CD8-positive, alpha-beta memory T cell (primary cell): ENCODE measurements at regions not wholly inside any gene's neighbourhood (a gene's known extent, or its start where the extent isn't known, plus 50 kb on each side); places are given as distances from the start of the nearest gene placed in this dataset.

Experiments used
- CTCF ChIA-PET: fragments of 350-600 bp; sonication (Branson Sonifier 250); formaldehyde crosslinking; loops from one replicate; lab custom pipeline; 2021; ENCODE audit warnings: antibody characterized with exemption; lab: Charles Lee
- POLR2A ChIA-PET: fragments of 350-600 bp; sonication (Branson Sonifier 250); formaldehyde crosslinking; loops from one replicate; lab custom pipeline; 2021; ENCODE audit warnings: antibody characterized with exemption; lab: Charles Lee
- DNase-seq, 5 donors: peaks; one replicate each; pipeline versions ENCODE4 v3.0.0 to v3.0.0-alpha.2; 2020 to 2022; ENCODE audit warnings: mixed read lengths in 1 of 5
- H3K27ac ChIP-seq: one replicate; pipeline ENCODE4 v1.7.0; 2013; ENCODE audit warnings: low read depth, mild to moderate bottlenecking, low read length, moderate library complexity
- H3K27me3 ChIP-seq: 2 replicates; pipeline ENCODE4 v1.7.0; 2013; ENCODE audit warnings: low read length, mild to moderate bottlenecking; ENCODE audit not compliant: insufficient read depth, poor library complexity, severe bottlenecking
- H3K36me3 ChIP-seq: 2 replicates; pipeline ENCODE4 v1.7.0; 2013; ENCODE audit warnings: mild to moderate bottlenecking, low read length, moderate library complexity; ENCODE audit not compliant: insufficient read depth
- H3K4me1 ChIP-seq: 2 replicates; pipeline ENCODE4 v1.7.0; 2013; ENCODE audit warnings: mild to moderate bottlenecking, low read length, moderate library complexity; ENCODE audit not compliant: insufficient read depth
- H3K4me3 ChIP-seq: 2 replicates; pipeline ENCODE4 v1.7.0; 2013; ENCODE audit warnings: mild to moderate bottlenecking, low read length
- H3K9me3 ChIP-seq: 2 replicates; pipeline ENCODE4 v1.7.0; 2013; ENCODE audit warnings: mild to moderate bottlenecking, low read length
- H3K27ac Mint-ChIP-seq, 8 donors: one replicate each; pipeline ENCODE4 v1.8.0; 2020 to 2021; ENCODE audit warnings: mixed read lengths in 8 of 8, mild to moderate bottlenecking in 6 of 8, inconsistent platforms in 3 of 8, moderate library complexity in 3 of 8
- H3K27me3 Mint-ChIP-seq, 2 donors: one replicate each; pipeline ENCODE4 v1.8.0; 2020 to 2021; ENCODE audit warnings: mixed read lengths in 2 of 2, mild to moderate bottlenecking in 1 of 2, moderate library complexity in 1 of 2
- H3K36me3 Mint-ChIP-seq, 3 donors: one replicate each; pipeline ENCODE4 v1.8.0; 2020 to 2021; ENCODE audit warnings: mixed read lengths in 3 of 3, inconsistent platforms in 1 of 3, mild to moderate bottlenecking in 1 of 3
- H3K4me1 Mint-ChIP-seq, 3 donors: one replicate each; pipeline ENCODE4 v1.8.0; 2020 to 2021; ENCODE audit warnings: mixed read lengths in 3 of 3, inconsistent platforms in 1 of 3, mild to moderate bottlenecking in 1 of 3
- H3K4me3 Mint-ChIP-seq, 7 donors: one replicate each; pipeline ENCODE4 v1.8.0; 2020 to 2021; ENCODE audit warnings: mixed read lengths in 7 of 7, mild to moderate bottlenecking in 6 of 7, moderate library complexity in 4 of 7, inconsistent platforms in 2 of 7
- H3K9me3 Mint-ChIP-seq, 5 donors: one replicate each; pipeline ENCODE4 v1.8.0; 2020 to 2022; ENCODE audit warnings: mixed read lengths in 5 of 5, mild to moderate bottlenecking in 3 of 5, moderate library complexity in 2 of 5, inconsistent platforms in 1 of 5

GRCh38 chr1:34479731-34480130 lies 275.1 kb upstream of the GJB5 start:
- H3K4me3 Mint-ChIP-seq, result no peak overlapping the region
- no peaks in the 10 kb centered on the region for H3K36me3 ChIP-seq
- DNase-seq, result no peak
- ChIA-PET CTCF (no interaction called here), POLR2A (no interaction called here)
- no peak overlapping the region for H3K4me3 ChIP-seq
- no peaks in the 10 kb centered on the region for H3K4me1 ChIP-seq
- H3K27me3 Mint-ChIP-seq, result peaks cover 5 to 49% of the 10 kb centered on the region in 2 donors
- H3K27ac Mint-ChIP-seq, result no peak overlapping the region
- no peaks in the 10 kb centered on the region for H3K9me3 ChIP-seq
- no peaks in the 10 kb centered on the region for H3K27me3 ChIP-seq
- H3K27ac ChIP-seq, result no peak overlapping the region
- no peaks in the 10 kb centered on the region for H3K9me3 Mint-ChIP-seq
- no peaks in the 10 kb centered on the region for H3K4me1 Mint-ChIP-seq
- no peaks in the 10 kb centered on the region for H3K36me3 Mint-ChIP-seq

DNA sequence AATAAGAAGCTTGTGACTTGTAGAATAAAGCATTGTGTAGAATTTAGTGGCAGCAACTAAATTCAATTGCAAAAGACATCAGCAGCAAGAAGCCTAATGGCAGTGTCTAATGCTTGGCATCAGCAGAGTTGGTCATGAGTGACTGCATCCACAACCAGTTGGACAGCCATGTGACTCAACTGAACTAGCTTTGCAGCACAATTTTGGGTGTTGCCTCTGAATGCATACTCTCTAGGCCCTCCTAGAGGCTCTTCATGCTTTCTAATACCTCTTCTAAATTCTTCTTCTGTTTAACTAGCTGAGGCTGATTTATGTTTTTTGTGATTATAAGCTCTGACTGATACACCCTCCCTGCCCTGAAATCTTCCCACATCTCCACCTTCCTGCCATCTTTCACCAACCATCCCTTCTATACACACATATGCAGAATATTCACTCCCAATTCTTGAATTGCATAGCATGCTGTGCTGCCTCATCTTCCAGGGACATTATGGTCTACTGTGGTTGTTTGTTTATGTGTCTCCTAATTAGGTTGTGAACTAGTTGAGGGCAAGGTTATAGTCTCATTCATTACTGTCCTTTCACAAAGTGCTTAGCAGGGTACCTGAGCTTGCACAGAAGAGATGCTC lies 266.7 kb upstream of the GJB5 start:
- no peaks in the 10 kb centered on the region for H3K36me3 ChIP-seq
- peaks cover 0 to 3% (median 0%) of the 10 kb centered on the region in 3 donors for H3K36me3 Mint-ChIP-seq
- no peak for DNase-seq
- H3K9me3 ChIP-seq, result no peaks in the 10 kb centered on the region
- H3K4me1 ChIP-seq, result no peaks in the 10 kb centered on the region
- H3K27me3 ChIP-seq, result no peaks in the 10 kb centered on the region
- no peak overlapping the region for H3K4me3 Mint-ChIP-seq
- H3K27ac ChIP-seq, result no peak overlapping the region
- H3K4me3 ChIP-seq, result no peak overlapping the region
- ChIA-PET POLR2A (no interaction called here), CTCF (no interaction called here)
- H3K27me3 Mint-ChIP-seq, result peaks cover 12 to 20% of the 10 kb centered on the region in 2 donors
- H3K27ac Mint-ChIP-seq, result no peak overlapping the region
- H3K4me1 Mint-ChIP-seq, result no peaks in the 10 kb centered on the region
- peaks cover 18 to 25% (median 21%) of the 10 kb centered on the region in 5 donors for H3K9me3 Mint-ChIP-seq

GRCh38 chr1:34500451-34500850 lies 254.4 kb upstream of the GJB5 start:
- Histone ChIP-seq H3K36me3 (no peaks in the 10 kb centered on the region), H3K27me3 (no peaks in the 10 kb centered on the region), H3K4me3 (no peak overlapping the region), H3K9me3 (no peaks in the 10 kb centered on the region), H3K27ac (no peak overlapping the region), H3K4me1 (no peaks in the 10 kb centered on the region)
- no peak overlapping the region for H3K27ac Mint-ChIP-seq
- H3K9me3 Mint-ChIP-seq, result peaks cover 0 to 6% (median 0%) of the 10 kb centered on the region in 5 donors
- H3K4me3 Mint-ChIP-seq, result no peak overlapping the region
- H3K4me1 Mint-ChIP-seq, result no peaks in the 10 kb centered on the region
- no peak for DNase-seq
- ChIA-PET POLR2A (no interaction called here), CTCF (no interaction called here)
- H3K27me3 Mint-ChIP-seq, result peaks cover 6 to 16% of the 10 kb centered on the region in 2 donors
- no peaks in the 10 kb centered on the region for H3K36me3 Mint-ChIP-seq

DNA sequence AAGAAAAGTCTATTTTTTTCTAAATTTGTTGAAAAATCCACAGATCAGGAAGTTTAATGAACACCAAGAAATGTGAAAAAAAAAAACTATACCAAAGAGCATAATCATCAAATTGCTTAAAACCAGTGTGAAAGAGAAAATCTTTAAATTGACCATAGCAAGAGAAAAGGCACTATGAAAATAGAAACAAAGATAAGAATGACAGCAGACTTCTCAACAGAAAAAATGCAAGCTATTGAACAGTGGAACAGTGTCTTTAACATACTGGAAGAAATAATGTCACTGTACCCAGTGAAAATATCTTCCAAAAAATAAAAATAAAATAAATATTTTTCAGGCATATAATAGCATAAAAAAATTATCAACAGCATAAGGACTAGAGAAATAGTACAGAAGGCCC lies 243.0 kb upstream of the GJB5 start:
- H3K27me3 ChIP-seq, result no peaks in the 10 kb centered on the region
- CTCF ChIA-PET, result no interaction called here
- no peaks in the 10 kb centered on the region for H3K4me1 ChIP-seq

GRCh38 chr1:34518146-34518699 lies 236.6 kb upstream of the GJB5 start:
- ChIA-PET CTCF (no interaction called here), POLR2A (no interaction called here)
- no peaks in the 10 kb centered on the region for H3K4me1 Mint-ChIP-seq
- no peaks in the 10 kb centered on the region for H3K9me3 ChIP-seq
- no peaks in the 10 kb centered on the region for H3K36me3 Mint-ChIP-seq
- H3K27me3 Mint-ChIP-seq, result peaks cover 4 to 7% of the 10 kb centered on the region in 2 donors
- H3K27me3 ChIP-seq, result no peaks in the 10 kb centered on the region
- no peak overlapping the region for H3K27ac Mint-ChIP-seq
- H3K4me3 ChIP-seq, result no peak overlapping the region
- no peak overlapping the region for H3K4me3 Mint-ChIP-seq
- no peaks in the 10 kb centered on the region for H3K36me3 ChIP-seq
- H3K27ac ChIP-seq, result no peak overlapping the region
- DNase-seq, result no peak
- peaks cover 0 to 9% (median 0%) of the 10 kb centered on the region in 5 donors for H3K9me3 Mint-ChIP-seq
- H3K4me1 ChIP-seq, result no peaks in the 10 kb centered on the region

More for the DNA sequence above, 243.0 kb upstream of the GJB5 start:
- no peaks in the 10 kb centered on the region for H3K36me3 ChIP-seq
- POLR2A ChIA-PET, result no interaction called here
- H3K27ac ChIP-seq, result no peak overlapping the region
- no peak for DNase-seq
- no peaks in the 10 kb centered on the region for H3K9me3 ChIP-seq
- H3K27me3 Mint-ChIP-seq, result peaks cover 2 to 5% of the 10 kb centered on the region in 2 donors
- no peak overlapping the region for H3K4me3 ChIP-seq
- peaks cover 0 to 3% (median 0%) of the 10 kb centered on the region in 3 donors for H3K36me3 Mint-ChIP-seq
- peaks cover 15 to 28% (median 19%) of the 10 kb centered on the region in 5 donors for H3K9me3 Mint-ChIP-seq
- no peaks in the 10 kb centered on the region for H3K4me1 Mint-ChIP-seq
- no peak overlapping the region for H3K27ac Mint-ChIP-seq
- H3K4me3 Mint-ChIP-seq, result no peak overlapping the region

DNA sequence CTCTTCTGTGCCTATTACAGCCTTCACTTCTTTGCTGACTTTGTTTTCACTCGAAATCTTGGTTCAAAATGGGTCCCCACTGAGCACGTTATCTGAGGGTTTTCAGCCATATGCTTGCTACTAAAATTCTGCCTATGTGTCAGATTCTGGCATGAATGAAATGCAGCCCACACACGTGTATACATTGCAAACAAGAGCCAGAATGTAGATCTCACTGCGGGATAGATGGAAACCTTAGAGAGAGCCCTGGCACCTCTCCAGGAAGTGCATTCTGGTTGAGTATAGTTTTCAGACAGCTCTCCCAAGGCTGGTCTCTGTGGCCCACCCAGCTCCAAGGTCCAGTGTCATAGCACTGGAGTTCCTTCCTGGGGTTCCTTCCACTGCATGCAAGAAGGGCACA lies 234.7 kb upstream of the GJB5 start:
- Mint-ChIP-seq H3K27ac (no peak overlapping the region), H3K27me3 (peaks cover 2 to 7% of the 10 kb centered on the region in 2 donors), H3K9me3 (peaks cover 0 to under 1% (median 0%) of the 10 kb centered on the region in 5 donors), H3K4me3 (no peak overlapping the region), H3K4me1 (no peaks in the 10 kb centered on the region), H3K36me3 (no peaks in the 10 kb centered on the region)
- no peak for DNase-seq
- ChIA-PET POLR2A (no interaction called here), CTCF (no interaction called here)
- no peaks in the 10 kb centered on the region for H3K36me3 ChIP-seq
- no peak overlapping the region for H3K4me3 ChIP-seq
- no peaks in the 10 kb centered on the region for H3K27me3 ChIP-seq
- no peaks in the 10 kb centered on the region for H3K4me1 ChIP-seq
- no peak overlapping the region for H3K27ac ChIP-seq
- no peaks in the 10 kb centered on the region for H3K9me3 ChIP-seq

DNA sequence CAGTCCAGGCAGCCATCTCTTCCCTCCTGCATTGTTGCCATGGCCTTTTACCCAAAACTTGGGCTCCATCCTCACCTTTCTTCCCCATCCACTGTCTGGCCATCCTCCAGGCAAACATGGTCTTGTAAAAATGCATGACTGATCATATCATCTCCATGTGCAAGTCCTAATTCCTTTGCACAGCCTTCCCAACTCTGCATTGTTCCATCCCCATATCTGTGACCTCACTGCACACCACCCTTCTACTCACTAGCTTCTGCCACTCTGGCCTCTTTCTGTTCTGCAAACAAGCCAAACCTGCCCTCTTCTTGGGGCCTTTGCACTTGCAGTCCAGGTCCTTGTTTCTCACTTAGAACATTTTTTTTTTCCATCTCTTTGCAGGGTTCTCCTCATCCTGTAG lies 230.1 kb upstream of the GJB5 start:
- DNase-seq, result no peak
- H3K4me3 Mint-ChIP-seq, result no peak overlapping the region
- Histone ChIP-seq H3K36me3 (no peaks in the 10 kb centered on the region), H3K9me3 (no peaks in the 10 kb centered on the region), H3K4me3 (no peak overlapping the region), H3K4me1 (no peaks in the 10 kb centered on the region), H3K27me3 (no peaks in the 10 kb centered on the region), H3K27ac (no peak overlapping the region)
- H3K9me3 Mint-ChIP-seq, result no peaks in the 10 kb centered on the region
- CTCF ChIA-PET, result no interaction called here
- H3K4me1 Mint-ChIP-seq, result no peaks in the 10 kb centered on the region
- POLR2A ChIA-PET, result no interaction called here
- H3K27me3 Mint-ChIP-seq, result peaks cover 6 to 20% of the 10 kb centered on the region in 2 donors
- no peak overlapping the region for H3K27ac Mint-ChIP-seq
- H3K36me3 Mint-ChIP-seq, result no peaks in the 10 kb centered on the region

DNA sequence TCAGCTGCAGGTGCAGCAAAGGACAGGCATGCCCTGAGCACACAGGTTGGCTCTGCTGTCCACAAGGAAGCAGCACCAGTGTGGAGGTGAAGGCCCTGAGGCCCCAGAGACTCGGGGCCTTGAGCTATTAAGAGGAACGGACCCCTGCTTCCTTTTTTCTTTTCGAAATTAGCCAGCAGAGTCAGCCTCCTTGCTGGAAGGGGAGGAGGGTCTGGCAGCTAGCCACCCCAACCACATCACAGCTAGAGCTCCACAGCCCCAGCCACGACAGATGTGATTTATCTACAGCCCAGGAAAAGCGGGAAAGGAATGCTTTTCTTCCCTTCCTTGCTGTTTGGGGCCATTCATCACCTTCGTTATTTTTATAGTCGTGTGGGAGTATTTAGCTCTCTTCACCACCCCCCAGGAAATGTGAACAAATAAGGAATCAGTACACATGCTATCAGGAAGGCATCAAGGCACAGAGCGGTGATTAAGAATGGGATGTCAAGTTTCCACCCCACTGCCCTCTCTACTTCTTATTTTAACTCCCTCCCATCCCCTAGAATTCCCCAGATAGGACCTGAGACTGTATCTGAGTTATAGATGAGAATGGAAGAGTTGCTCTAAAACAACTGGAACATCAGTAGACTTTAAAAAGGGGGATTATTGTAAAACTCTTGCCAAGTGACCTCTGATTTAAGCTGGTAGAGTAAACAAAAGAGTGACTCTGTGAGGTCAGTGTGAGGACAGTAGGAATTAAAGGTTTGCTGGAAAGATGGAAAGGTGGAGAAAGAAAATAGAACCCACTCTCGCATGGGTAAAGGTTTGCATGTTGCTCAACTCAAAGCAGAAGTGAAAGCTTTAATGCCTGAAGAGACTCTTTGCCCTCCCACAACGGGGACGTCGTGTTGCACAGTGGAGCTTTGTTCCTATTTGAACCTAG lies 224.7 kb upstream of the GJB5 start:
- Mint-ChIP-seq H3K27me3 (peaks cover 7 to 38% of the 10 kb centered on the region in 2 donors), H3K27ac (no peak overlapping the region), H3K4me1 (no peaks in the 10 kb centered on the region), H3K36me3 (no peaks in the 10 kb centered on the region), H3K9me3 (peaks cover 0 to 3% (median 0%) of the 10 kb centered on the region in 5 donors), H3K4me3 (no peak overlapping the region)
- Histone ChIP-seq H3K27me3 (no peaks in the 10 kb centered on the region), H3K4me3 (no peak overlapping the region), H3K9me3 (no peaks in the 10 kb centered on the region), H3K4me1 (no peaks in the 10 kb centered on the region), H3K36me3 (no peaks in the 10 kb centered on the region), H3K27ac (no peak overlapping the region)
- ChIA-PET POLR2A (no interaction called here), CTCF (no interaction called here)
- DNase-seq, result no peak
